ENCODE measurements at regions not wholly inside any gene's neighbourhood (a gene's known extent, or its start where the extent isn't known, plus 50 kb on each side); places are given as distances from the start of the nearest gene placed in this dataset.
"Not testable (repeated sequence)": the region's sequence is repeated elsewhere in the genome, so short reads cannot be mapped to it uniquely, and the experiment has no call there.

DNA sequence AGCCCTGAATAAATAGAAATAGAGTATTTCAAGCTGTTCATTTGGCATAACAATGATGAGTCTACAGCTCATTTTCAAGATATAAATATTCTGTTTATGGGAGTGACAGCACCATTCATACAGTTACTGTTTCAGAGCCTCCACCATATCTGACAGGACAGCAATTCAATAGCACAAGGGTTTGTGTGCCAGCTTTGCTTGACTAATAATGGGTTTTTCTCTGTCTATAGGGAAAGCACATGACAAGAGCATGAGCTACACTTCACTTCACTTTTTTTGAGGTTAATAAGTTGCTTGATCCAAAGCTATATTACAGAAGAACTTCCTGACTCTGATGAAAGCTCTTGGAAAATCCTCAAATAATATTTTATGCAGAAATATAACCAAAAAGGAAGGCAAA lies 297.1 kb downstream of the RPIA start:
- DNase-seq (ENCODE audit: extremely low read depth, low read depth, low spot score): not testable (repeated sequence)

DNA sequence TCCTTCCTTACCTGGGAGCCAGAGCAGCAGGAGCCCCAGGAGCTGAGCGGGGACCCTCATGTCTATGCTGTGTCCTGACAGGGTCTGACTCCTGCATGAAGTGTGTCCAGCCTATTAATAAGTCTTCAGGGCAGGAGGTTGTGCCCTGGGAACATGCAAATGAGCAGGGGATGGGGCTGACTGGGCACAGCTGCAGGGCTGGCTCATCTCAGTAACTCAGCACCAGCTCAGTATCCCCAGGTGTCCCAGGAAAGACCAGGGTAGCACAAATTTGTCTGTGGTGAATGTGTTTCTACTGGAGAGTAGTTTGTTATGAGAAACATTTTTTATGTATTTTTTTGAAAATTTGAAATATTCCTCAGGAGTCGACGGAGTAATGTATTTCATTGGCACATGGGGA lies 301.3 kb downstream of the RPIA start:
- DNase-seq (ENCODE audit: extremely low read depth, low read depth, low spot score): not testable (repeated sequence)

DNA sequence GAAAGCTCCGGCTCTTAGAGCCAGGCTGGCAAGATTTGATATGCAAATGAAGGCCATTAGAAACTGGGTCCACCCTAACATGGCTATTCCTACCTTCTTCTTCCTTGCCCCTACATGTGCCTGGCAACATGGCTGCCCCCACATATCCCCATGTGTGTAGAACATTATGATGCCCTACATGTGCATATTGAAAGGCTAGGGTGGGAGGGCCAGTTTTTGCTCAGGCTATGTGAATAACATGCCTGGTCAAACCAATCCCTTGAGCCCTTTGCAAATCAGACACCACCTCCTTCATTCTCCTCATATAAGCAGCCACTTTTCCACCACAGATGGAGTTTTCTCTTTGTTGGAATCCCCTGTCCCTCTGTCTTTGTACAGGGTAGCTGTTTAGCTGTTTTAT lies 303.4 kb downstream of the RPIA start:
- not testable (repeated sequence) for DNase-seq (ENCODE audit: extremely low read depth, low read depth, low spot score)

DNA sequence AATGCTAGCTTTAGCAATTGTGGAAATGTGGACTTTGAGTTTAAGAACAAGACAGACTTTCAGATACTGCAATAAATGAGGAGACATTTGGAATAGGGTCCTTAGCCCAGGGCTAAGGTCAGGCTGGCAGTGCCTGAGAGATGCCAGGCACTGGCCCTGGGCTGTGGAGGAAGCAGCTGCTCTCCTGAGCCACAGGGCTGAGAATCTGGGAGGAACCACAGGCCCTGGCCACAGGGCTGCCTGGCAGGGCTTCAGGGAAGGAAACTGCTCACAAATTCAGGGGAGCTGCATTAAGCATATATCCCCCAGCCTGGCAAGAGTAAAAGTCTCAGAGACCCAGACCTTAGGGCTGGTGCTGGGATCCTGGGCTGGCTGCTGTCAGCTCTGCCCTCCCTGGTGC lies 305.1 kb downstream of the RPIA start:
- not testable (repeated sequence) for DNase-seq (ENCODE audit: extremely low read depth, low read depth, low spot score)

DNA sequence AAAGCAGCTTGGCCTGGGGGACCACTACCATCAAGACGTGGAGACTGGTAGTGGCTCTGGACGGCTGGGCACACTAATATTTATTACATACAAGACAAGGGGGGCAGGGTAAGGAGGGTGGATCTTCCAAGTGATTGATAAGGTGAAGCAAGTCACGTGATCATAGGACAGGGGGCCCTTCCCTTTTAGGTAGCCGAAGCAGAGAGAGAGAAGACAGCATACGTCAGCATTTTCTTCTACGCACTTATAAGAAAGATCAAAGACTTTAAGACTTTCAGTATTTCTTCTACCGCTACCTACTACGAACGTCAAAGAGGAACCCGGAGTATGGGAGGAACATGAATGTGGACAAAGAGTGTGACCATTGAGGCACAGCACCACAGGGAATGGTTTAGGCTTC lies 307.9 kb downstream of the RPIA start:
- no peak for DNase-seq (ENCODE audit: extremely low read depth, low read depth, low spot score)

DNA sequence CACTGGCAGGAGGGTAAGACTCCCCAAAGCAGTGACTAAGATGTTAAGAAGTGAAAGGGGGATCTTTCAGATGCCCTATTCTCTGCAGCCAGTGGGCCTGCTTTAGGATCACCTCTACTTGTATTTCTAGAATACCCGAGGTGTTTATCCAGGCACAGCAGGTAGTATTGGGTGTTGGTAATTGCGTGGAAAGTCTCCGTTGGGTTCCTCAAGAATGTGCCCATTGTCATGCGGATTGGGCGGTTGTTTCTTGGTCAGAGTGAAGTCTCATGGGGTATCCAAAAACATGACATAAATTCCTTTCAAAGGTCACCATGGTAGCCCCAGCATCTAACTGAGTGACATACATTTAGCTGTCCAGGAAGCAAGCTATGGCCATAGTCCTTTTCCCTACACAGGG lies 308.8 kb downstream of the RPIA start:
- DNase-seq (ENCODE audit: extremely low read depth, low read depth, low spot score): no peak

DNA sequence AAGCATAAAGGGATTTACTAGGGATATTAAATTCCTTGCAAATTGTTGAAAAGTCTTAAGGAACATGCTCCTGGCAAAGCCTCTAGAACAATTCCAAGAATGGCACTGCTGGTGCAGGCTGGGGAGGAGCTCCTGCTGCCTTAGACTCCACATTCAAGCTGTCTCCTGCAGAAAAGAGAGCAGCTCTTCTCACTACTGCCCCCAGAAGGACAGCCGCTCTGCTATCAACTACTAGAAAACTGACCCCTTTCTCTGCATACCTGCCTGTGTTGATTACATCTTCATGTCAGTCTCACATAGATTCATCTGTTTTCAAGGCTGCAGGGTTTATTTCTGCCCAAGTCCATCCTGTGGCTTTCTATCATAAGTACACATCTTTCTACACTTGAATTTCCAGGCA lies 312.8 kb downstream of the RPIA start:
- DNase-seq (ENCODE audit: extremely low read depth, low read depth, low spot score): not testable (repeated sequence)

DNA sequence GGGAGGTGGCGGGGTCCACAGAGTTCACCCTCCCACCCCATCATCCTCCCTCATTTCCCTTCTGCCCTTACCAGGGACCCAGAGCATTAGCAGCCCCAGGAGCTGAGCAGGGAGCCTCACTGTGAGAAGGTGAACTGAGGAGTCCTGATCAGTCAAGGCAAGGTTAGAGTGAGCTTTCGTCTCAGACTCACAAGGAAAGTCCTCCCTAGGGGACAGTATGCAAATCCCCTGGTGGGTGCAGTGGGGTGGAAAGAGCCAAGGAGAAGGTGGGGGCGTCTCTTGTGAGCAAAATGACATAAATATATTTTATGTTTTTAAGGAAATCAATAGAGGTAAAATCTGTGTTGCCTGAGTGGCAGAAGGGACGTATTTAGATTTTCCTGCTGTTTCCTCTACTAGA lies 329.1 kb downstream of the RPIA start:
- not testable (repeated sequence) for DNase-seq (ENCODE audit: extremely low read depth, low read depth, low spot score)

DNA sequence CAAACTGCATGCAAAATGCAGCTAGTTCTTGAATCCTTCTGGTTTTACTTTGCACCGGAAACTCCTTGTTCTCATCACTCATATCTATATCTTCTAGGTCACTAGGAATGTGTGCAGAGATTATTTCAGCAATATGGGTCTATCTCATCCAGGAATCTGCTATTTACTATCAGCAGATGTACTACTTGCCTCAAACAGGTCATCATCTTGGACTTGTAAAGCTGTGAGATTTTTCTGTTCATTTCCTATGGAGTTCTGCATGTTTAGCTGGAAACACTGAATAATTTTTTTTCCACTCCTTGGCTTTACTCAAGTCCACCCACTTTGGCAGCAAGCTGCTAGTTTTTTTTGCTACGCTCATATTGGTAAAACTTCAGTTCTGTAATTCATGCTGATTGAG lies 334.8 kb downstream of the RPIA start:
- DNase-seq (ENCODE audit: extremely low read depth, low read depth, low spot score): not testable (repeated sequence)

DNA sequence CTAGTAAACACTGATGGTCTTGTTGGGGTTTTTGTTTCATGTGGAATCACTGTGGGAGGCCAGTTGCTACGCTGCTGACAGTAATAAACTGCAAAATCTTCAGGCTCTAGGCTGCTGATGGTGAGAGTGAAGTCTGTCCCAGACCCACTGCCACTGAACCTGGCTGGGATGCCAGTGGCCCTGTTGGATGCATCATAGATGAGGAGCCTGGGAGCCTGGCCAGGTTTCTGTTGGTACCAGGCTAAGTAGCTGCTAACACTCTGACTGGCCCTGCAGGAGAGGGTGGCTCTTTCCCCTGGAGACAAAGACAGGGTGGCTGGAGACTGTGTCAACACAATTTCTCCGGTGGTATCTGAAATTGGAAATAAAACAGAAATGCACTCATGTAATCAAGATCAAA lies 335.6 kb downstream of the RPIA start:
- DNase-seq (ENCODE audit: extremely low read depth, low read depth, low spot score): not testable (repeated sequence)

DNA sequence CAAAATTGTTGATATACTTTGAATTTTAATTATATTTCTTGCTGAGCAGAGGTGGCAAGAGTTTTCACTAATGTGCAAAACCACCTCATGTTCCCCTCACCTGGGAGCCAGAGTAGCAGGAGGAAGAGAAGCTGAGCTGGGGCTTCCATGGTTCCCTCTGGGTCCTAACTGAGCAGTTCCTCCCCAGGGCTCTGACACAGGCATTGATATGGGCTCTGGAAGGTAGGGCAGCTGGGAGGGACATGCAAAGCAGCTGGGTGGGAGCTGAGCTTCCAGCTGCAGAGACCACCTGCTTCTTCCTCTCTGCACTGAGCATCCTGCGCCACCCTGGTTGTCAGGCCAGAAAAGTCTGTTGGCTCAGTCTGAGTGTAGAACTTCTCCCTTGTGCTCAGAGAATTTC lies 336.1 kb downstream of the RPIA start:
- DNase-seq (ENCODE audit: extremely low read depth, low read depth, low spot score): not testable (repeated sequence)

DNA sequence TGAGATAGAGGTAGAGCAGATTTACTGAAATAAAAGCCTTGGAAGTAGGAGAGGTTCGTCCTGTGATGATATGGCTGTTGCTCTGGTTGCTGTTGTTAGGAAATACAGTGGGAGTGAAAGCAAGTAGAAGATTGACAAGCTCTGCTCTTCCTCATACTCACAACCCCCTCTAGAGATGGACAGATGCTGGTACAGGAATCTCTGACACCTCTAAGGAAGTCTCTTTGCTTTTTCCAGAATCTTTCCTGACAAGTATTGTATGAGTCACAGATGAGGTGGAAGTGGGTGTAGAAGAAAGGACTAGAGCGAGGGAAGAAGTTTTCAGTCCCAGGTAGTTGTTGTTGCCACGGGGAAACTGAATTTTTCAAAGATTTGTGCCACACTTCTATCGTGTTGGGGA lies 337.8 kb downstream of the RPIA start:
- not testable (repeated sequence) for DNase-seq (ENCODE audit: extremely low read depth, low read depth, low spot score)

DNA sequence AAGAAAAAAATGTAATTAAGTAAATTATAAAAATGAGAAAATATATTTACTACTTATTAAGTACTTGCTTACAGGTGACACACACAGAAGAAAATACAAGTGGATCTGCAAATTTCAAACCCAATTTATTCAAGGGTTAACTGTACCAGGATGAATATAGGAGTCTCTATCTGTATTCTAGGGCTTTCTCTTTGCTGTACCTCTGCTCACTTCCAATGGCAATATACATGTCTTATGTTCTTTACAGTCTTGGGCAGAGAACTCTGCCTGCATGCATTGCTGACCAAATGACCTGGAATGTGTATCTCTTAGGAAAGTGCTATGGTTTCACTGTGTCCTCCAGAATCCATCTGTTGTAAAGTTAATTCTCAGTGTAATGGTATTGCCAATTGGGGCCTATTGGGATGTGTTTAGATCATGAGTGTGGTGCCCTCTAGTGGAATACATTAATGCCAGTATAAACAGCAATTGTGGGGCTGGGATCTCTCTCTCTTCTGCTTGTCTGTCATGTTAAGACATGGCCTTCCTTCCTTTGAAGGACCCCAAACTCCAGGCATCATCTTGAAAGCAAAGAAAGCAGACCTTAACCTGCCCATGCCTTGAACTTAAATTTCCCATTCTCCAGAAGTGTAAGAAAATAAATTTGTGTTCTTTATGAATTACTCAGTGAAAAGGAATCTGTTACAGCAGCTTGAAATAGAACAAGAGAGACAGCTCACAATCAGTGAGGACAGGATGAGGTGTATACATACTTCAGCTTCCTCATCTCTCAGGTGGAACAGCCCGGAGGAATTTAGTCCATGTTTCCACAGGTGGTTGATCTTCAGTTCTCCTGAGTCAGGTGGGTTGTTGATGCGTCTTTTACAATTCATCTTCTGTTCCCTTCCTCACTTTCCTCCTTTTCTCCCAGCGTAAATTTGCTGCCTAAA lies 356.9 kb downstream of the RPIA start:
- DNase-seq (ENCODE audit: extremely low read depth, low read depth, low spot score): not testable (repeated sequence)

DNA sequence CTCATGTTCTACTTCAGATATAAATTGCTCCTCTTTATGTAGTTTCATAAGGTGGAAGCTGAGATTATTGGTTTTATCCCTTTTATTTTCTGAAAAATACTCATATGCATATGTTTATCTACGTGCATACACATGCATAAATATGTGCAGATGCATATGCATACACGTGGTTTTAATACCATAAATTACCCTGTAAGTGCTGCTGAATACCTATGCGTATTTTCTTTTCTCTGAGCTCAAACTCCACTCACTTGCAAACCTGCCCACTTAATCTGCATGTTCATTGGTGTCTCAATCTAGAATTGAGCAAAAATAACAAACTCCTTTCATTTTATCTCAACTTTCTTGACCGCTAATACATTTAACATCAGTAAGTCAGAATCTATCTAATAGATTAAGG lies 367.1 kb downstream of the RPIA start:
- not testable (repeated sequence) for DNase-seq (ENCODE audit: extremely low read depth, low read depth, low spot score)

DNA sequence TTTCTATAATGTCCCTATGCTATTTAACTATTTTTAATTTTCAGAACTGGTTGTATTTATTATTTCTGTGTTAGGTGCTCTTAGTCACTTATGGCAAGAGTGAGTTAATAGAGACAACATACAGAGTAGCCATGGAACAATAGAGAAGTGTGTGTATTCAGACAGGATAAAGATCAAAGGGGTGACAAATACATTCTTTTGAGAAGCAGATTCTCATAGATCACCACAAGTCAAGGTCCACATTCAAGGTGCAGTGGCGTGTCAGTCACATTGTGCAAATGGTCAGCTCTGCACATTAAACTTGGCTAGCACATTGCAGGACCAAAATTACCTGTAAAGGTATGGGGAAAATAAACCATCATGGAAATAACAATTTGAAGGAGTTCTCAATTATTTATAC lies 369.7 kb downstream of the RPIA start:
- not testable (repeated sequence) for DNase-seq (ENCODE audit: extremely low read depth, low read depth, low spot score)

DNA sequence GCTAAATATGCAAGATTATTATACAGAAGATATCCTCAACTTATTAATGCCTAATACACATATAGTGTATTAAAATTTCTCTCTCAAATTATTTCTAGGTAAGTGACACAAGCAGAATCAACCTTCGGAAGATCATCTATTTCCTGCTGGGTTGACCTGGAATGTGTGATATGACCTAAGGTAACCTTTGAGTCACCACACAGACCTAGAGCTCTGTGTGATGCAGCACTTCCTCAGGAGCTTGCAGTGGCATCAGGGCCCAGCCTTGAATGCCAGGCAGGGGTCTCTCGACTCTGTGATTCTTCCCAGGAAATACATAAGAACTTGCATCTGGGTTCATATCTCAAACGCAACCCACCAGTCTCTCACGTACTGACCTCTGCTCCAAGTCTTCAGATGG lies 385.3 kb downstream of the RPIA start:
- DNase-seq (ENCODE audit: extremely low read depth, low read depth, low spot score): not testable (repeated sequence)

DNA sequence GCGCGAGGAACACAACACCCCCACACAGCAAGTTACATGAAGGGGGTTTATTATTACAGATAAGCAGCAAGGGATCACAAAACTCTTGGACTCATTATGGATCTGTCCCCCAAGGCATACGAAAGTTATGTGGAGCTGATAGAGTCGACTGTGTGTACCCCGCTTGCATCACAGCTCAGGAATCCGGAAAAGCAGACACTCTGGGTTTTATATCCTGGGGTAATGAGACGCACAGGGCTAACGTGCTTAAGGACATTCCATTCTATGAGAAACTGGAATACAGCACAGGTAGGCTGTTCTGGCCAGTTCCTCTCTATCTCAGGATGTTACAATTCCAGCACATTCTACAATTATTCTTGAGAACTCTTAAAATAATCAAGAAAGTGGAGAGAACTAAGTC lies 401.4 kb downstream of the RPIA start:
- not testable (repeated sequence) for DNase-seq (ENCODE audit: extremely low read depth, low read depth, low spot score)

DNA sequence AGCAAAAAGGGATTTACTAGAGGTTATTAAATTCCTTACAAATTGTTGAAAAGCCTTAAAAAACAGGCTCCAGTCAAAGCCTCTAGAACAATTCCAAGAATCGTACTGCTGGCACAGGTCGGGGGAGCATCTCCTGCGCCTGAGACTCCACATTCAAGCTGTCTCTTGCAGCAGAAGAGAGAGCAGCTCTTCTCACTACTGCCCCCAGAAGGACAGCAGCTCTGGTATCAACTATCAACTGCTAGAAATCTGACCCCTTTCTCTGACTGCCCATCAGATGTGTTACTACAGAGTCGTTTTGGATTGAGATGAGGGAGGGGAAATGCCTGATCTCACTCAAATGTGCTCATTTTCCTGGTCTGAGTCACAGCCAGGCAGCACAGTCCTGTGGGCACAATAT lies 403.6 kb downstream of the RPIA start:
- DNase-seq (ENCODE audit: extremely low read depth, low read depth, low spot score): not testable (repeated sequence)

DNA sequence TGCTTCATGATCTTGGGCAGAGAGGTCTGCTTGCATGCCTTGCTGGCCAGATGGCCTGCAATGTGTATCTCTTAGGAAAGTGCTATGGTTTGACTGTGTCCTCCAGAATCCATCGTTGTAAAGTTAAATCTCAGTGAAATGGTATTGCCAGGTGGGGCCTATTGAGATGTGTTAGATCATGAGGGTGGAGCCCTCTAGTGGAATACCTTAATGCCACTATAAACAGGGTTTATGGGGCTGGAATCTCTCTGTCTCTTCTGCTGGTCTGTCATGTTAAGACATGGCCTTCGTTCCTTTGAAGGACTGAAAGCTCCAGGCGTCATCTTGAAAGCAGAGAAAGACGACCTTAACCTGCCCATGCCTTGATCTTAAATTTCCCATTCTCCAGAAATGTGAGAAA lies 411.1 kb downstream of the RPIA start:
- not testable (repeated sequence) for DNase-seq (ENCODE audit: extremely low read depth, low read depth, low spot score)

DNA sequence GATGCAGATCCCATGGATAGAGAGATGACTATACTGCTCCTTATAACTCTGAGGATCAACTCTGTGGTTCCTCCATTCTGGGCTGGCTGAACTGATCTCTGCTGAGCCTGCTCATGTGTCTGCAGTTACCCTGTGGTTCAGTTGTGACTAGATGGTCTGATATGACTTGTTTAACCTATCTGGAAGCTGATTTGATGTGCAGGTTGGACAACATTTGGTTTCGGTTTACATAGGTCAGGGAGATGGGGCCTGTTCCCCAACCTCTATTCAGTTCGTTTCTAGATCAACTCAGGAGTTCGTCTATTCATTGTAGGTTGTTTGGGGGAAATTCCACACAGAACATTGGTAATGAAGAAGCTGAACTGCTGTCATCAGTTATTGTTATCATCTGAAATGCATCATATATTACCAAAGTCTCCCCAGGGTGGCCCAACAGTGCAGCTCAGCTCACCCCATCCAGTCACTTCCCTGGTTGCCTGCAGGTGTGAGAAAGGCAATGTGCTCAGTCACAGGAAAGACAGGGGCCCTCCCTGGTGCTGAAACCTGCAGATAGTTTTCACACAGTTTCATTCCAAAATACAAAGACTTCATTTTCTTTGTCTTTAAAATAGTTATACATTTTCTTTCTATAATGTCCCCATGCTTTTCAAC lies 415.0 kb downstream of the RPIA start:
- not testable (repeated sequence) for DNase-seq (ENCODE audit: extremely low read depth, low read depth, low spot score)

DNA sequence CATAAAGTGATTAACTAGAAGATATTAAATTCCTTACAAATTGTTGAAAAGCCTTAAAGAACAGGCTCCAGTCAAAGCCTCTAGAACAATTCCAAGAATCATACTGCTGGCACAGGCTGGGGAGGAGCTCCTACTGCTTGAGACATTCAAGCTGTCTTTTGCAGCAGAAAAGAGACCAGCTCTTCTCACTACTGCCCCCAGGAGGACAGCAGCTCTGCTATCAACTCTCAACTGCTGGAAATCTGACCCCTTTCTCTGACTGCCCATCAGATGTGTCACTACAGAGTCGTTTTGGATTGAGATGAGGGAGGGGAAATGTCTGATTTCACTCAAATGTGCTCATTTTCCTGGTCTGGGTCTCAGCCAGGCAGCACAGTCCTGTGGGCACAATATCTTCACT lies 421.0 kb downstream of the RPIA start:
- not testable (repeated sequence) for DNase-seq (ENCODE audit: extremely low read depth, low read depth, low spot score)

DNA sequence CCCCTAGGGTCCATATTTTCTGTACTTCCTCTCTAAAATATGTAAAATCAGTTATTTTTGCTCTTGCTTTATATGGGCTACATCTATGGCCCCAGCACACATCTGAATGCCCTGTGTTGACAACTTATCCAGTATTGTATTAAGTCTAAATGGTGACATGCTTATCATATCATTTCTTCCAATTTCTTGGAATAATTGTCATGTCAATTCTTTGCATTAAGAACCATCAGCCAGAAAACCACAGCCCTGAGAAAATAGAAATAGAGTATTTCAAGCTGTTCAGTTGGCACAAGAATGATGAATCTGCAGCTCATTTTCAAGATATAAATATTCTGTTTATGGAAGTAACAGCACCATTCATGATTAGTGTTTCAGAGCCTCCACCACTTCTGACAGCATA lies 421.8 kb downstream of the RPIA start:
- DNase-seq (ENCODE audit: extremely low read depth, low read depth, low spot score): not testable (repeated sequence)

Data from glomerular endothelial cell (primary cell).